Fibroblast of skin of right biceps (primary cell): ENCODE measurements at regions not wholly inside any gene's neighbourhood (a gene's known extent, or its start where the extent isn't known, plus 50 kb on each side); places are given as distances from the start of the nearest gene placed in this dataset.

Source experiments
- DNase-seq: peaks from one replicate; pipeline ENCODE4 v3.0.0-alpha.2; 2013

DNA sequence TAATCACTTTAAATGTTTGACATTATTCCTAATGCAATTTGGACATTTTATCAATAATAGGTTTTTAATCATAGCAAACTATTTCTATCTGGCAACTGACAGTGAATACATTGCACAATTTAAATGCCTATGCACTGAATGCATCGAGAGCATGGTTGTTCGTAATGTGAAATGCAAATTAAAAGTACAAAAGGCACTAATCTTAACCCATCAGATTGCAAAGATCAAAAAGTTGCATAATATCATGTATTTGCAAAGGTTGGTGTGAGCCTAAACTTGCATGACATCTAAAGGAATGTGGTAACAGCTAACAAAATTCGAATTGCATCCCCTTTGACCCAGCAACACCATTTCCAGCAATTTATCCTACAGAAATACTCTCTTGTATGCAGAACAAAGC lies 469.9 kb upstream of the IRAK1BP1 start:
- peak; percentile 3 for DNase-seq

DNA sequence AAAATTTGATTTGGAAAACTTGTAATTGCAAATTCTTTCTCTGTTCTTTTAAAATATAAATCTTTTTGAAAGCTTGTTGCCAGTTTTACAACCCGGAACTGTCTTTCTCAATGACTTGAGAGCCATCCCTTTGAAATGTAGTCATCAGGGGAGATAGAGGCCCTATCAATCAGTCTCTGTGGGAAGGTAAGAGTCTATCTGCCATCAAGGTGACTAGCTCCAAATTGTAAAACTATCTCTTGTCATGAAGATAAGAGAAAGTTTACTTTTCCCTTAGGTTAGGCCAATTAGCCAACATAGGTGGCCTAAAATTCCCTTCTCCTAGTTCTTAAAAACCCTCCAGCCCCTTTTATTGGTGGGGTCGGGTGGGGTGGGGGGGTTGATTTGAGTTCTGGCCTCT lies 469.1 kb upstream of the IRAK1BP1 start:
- DNase-seq: no peak

DNA sequence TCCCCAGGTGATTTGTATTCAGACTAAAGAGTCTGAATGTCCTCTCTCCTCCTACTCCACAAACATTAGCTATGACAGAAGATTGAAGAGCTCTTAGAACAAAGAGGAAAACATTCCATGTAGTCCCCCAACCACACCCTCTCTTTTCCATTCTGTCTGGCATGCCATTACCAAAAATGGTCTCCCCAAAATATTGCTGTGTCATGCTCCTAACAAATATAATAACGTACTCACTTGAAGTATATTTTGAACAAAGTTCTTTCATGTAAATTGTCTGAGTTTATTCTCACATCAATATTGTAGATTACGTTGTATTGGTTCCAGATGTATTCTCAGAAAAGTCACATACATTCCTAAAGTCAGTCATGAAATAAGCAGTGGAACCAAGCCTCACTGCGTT lies 467.3 kb upstream of the IRAK1BP1 start:
- DNase-seq: peak; percentile 4

DNA sequence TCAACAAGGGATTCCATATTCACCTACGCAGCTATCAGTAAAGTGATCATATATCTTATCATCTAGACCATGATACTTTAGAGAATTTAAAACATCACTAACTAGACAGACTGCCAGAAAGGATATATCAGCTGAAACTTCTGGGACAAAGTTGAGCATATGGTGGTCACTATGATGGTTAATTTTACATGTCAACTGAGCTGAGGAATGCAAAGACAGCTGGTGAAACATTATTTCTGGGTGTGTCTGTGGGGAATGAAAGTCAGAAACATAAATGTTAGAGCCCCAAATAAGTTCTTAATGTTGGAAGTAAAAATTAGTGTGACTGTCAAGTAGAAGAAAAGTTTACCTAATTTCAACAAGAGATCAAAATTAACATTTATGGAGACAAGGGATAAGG lies 440.0 kb upstream of the IRAK1BP1 start:
- no peak for DNase-seq

DNA sequence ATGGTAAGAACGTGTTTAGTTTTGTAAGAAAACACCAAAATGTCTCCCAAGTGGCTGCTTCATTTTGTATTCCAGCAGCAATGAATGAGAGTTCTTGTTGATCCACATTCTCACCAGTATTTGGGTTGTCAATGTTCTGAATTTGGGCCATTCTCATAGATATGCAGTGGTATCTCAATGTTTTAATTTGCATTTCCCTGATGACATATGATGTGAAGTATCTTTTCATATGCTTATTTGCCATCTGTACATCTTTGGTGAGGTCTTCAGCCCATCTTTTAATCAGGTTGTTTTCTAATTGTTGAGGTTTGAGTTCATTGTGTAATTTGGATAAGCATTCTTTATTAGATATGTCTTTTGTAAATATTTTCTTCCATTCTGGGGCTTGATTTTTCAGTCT lies 436.8 kb upstream of the IRAK1BP1 start:
- no peak for DNase-seq

DNA sequence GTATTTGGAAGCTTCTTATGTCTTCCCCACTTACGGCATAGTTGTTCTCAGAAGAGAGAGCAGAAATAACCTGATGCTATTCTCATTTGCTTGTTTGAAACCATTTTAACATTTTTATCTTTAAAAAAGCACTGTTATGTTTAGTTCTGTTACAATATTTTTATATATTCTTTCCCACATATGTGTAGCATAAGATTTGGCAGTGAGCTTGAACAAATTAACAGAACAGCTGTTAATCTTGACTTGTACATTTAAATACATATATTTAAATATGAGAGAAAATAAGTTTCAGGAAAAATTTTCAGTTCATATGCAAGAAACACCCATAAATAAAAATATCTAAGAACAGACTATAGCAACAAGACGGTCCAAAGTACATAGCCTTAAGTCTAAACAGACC lies 431.7 kb upstream of the IRAK1BP1 start:
- DNase-seq: no peak

DNA sequence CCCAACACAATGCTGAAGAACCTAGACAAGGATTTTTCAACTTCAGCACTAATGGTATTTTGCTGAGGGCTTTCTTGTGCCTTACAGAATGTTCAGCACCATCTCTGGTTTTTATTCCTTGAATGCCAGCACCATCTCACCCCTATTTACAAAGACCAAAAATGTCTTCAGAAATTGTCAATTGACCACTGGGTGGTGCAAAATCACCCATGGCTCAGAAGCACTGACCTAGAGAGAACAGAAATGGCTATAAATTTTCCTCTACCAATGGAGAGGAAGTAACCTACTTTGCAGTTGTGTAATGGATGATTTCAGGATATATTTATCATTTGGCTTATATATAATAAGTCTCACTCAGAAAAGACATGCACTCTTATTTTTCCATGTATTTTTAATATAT lies 431.0 kb upstream of the IRAK1BP1 start:
- peak; percentile 15 for DNase-seq

DNA sequence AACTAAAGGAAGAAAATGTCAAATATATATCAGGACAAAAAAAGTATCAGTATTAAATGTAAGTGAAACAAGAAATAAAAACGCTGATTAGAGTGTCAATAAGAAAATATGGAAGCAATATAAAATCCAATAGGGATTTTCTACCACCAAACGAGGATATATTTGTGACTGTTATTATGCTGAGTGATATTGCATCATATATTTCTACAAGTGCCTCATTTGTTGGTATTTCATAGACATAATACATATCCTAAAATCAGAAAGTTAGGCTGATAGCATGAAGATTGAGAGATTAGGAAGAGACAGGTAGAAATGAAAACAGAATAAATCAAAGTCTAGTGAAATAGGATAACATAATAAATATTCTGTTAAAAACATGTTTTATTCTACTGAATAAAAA lies 429.2 kb upstream of the IRAK1BP1 start:
- no peak for DNase-seq

DNA sequence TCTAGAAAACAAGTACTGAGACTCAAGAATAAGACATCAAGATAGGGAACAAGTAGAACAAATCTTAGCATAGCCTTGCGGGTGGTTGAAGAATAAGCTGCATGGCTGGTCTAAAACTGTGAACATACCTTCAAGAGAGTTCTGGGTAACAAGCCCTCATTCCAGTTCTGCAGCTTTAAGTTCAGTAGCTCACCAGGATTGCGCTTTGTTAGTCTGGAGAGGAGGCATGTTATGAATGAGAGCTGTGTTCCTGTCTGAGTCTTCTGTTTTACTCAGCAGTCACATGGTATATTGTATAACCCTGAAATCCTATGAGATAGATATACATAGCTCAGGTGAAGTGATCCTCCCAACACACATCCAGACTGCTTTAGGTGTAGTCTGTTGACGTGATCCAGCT lies 406.6 kb upstream of the IRAK1BP1 start:
- no peak for DNase-seq

DNA sequence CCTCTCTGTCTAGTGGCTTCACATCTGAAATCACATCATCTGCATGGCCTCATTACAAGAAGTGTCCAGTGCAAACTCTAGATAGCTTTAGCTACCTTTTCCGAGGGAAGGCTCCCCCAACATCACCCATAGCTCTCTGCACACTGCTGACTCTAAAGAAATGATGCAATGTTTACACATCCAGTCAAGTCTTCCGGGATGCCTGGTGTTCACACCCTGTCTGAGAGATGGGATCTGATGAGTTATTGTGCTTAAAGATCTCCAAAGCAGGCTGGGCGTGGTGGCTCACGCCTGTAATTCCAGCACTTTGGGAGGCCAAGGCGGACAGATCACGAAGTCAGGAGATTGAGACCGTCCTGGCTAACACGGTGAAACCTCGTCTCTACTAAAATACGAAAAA lies 404.6 kb upstream of the IRAK1BP1 start:
- no peak for DNase-seq

DNA sequence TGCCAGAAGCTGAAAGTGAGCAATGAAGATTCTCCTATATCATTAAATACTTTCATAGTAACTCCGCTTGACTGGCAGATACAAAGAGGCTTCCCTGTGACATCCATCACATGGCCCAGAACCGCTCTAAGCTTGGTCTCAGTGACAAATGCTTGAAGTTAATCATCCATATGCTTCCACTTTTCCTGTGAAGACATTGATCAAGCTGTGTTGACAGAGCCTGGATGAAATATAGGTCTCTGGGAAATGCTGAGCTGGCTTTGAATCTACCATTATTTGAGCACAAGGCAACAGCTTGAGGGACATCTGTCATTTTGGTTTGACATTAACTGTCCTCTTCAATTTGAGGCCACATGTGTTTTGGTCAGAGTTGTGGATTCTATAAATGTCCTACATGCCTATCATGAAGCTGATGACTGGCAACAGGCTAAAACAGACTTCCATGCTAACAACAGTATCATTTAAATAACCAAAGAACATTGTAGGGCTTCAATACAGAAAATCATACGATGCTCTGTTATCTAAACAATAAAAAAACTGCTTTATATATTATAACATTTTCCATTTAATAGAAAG lies 402.2 kb upstream of the IRAK1BP1 start:
- peak; percentile 31 for DNase-seq

DNA sequence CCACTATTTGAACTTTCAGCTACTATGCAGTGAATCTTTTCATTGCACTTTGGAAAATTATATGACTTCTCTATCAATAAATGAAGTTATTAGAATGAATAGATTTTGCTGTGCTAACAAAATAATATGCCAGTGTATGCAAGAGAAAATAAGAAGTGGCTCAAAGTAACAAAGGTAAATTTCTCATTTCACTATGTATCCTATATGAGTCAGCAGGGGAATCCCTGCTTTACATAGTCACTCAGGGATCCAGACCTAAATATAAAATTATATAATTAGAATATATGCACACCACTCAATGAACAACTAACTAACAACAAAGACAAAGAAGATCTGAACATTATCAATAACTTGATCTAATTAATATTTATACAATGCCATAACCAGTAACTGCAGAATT lies 390.8 kb upstream of the IRAK1BP1 start:
- DNase-seq: no peak

DNA sequence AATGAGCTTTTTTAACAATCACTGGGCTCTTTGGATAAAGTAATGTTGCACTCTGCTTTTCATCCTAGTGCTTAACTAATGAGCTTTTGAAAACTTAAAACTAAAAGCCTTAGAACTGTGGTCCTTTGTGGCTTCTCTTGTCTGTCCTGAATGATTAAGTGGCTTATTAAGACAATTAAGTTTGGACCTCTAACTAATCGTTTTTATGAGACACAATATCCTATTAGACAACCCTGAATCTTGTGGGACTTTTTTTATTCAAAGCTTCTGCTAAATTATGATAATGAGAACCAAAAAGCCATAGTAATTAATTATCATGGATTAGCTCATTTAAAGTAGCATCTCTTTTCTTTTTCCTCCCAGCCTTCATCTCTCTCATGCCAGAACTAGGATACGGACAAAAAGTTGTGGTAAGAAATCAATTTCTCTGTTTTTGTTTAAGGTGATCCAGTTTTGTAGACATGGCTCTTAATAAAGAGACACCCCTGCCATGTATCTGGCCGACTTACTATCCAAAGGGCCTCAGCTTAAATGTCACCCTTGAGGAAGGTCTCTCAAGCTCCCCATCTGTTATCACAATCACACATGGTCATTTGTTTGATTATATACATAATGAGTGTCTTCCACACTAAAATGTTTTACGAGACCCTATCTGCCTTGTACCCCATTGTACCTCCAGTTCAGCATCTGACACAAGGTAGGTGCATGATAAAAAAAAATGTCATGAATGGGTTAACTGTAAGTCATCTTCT lies 384.4 kb upstream of the IRAK1BP1 start:
- no peak for DNase-seq

DNA sequence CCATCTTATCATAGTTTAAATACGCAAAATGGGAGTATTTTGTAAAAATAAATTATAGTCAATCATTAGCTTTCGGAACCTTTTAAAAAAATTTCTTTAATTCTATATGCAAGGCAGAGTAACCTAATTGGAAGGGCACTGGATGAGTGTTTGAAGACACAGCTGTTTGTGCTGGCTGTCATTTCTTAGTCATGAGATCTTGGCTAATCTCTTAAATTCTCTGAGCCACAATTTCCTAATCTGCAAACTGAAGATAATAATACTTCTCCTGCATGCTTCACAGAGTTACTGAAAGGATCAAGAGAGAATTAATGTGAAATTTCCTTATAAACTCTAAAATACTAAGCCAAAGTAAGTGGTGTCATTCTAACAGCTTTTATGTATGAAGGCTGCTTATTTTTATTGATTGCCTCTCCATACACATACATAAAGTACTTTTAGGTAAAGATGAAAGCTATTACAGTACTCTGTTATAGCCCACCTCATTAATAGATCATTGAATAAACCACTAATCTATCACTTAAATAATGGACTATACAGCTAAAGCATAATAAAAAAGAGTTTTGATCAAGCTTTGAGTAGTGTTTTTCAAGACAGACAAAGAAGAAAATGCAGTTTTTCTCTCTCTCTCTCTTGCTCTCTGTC lies 383.7 kb upstream of the IRAK1BP1 start:
- DNase-seq: peak; percentile 23

DNA sequence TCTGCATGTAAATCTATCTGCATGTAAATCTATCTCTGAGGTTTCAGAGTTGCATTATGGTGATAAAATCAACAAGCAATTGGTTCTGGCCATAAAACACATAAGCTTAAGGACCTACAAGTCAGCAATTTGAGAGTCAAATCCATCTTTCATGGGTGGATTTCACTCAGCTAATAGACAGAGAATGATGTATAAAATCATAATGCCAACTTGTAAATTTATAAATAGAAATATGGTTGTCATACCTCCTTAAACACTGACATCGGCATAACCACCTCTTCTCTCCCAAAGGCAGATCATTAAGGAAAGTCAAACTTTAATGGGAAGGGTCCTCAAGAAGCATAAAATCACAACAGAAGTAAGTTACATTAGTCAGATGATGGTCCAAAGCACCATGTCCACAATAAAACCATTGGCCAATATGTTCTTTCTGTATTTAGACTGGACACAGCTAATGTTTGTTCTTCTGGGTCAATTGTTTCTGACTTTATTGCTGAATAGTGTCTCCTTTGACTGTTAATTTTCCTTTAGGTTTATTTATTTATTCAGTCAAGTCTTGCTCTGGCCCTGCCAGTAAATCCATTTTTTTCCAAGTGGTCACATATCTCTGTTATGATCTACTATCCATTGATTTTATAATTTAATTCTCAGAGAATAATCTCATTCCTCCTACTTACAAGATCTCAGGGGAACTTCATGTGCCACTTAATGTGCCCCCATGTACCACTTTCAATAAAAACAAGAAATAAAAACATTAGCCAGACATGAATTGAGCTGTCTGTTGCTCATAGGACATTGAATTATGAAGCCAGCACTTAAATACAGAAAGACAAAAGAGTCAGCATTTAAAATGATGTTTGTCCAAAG lies 382.9 kb upstream of the IRAK1BP1 start:
- no peak for DNase-seq

DNA sequence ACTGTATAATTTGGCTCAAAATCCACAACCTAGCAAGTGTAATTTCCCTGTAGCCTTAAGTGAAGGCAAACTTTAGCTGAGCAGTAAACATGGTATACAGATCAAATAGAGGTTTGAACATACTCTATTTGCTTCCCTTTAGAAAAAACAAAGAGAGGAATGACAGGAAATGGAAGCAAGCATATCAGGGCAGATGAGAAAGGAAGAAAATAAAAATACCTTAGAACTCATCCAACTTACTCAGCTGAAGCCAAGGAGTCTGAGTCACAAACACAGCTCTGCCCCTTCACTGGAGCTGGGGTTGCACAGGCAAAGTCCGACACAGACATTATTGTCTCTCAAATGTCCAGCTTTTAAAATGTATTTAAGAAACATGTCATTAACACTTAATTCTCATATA lies 379.9 kb upstream of the IRAK1BP1 start:
- peak; percentile 56 for DNase-seq

DNA sequence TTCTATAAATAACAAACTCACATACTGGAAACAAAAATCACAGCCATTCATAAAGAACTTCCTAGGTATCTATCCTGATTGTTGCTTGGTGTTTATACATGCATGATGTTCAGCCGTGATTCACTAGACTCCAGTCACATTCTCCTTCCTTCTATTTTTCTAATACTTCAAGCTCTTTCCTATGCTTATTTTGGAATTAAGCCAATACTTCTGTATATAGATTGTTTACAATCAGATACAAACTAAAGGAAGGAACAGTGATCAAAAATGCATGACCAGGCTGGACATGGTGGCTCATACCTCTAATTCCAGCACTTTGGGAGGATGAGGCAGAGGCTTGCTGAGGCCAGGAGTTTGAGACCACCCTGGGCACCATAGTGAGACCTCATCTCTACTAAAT lies 377.5 kb upstream of the IRAK1BP1 start:
- DNase-seq: peak; percentile 39

DNA sequence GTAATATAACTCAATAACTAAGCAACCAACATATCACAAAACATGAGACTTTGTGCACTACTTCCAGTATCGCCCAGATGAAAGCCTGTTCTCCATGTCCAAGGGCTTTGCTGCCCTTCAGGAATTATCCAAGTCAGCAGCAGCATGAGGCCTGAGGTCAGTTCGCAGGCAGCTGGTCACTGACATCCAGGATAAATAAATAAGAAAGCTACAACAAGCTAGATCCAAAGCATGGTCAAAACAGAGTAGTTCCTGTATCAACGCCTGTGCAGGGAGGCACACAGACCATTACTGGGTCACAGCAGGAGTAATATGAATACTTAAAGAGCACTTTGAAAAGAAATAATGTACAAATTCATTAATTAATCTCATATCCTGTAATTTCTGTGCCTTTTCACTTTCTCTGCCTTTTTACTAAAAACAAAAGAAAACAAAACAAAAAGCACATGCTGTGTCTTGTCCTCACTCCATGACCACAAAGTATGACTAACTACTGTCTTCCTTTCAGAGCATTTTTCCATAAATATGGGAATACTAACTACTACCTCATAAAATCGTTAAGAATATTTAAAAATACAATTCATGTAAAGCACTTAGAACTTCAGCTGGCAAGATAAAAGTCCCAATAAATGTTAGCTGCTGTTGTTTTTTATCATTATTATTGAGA lies 374.9 kb upstream of the IRAK1BP1 start:
- peak; percentile 37 for DNase-seq

DNA sequence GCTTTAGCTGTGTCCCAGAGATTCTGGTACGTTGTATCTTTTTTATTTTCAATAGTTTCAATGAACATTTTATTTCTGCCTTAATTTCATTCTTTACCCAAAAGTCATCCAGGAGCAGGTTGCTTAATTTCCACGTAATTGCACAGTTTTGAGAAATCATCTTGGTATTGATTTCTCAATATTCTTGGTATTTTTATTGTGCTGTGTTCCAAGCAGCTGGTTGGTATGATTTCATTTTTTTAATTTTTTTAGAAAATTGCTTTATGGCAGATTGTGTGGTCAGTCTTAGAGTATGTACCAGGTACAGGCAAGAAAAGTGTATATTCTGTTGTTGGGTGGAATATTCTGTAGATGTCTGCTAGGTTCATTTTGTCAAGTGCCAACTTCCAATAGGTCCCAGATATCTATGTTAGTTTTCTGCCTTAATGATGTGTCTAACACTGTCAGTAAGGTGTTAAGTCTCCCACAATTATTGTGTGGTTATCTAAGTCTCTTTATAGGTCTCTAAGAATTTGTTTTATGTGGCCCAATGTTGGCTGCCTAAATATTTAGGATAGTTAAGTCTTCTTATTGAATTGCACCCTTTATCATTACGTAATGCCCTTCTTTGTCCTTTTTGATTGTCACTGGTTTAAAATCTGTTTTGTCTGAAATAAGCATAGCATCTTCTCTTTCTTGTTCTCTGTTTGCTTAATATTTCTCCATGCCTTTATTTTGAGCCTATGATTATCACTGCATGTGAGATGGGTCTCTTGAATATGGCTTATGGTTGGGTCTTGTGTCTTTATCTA lies 366.9 kb upstream of the IRAK1BP1 start:
- DNase-seq: no peak

DNA sequence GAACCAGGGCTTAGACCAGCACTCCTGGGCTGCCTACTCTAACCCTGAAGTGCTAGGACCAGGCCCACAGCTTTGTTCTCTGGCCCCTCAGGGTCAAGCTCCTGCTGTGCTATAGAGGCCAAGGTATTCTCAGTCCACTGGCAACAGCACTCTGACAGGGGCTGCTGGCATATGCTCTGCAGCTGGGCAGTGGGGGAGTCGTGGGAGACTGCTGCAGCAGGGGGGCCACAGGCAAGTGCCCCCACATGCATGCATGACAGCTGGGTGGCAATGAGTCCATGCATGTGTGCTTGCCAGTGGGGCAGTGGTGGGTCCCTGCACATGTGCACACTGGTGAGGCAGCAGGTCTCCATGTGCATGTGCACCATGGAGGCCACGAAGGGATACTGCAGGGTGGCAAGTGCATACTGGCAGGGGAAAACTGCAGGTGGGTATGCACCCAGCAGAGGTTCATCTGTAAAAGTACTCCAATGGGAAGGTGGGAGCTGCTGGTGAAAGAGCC lies 364.9 kb upstream of the IRAK1BP1 start:
- no peak for DNase-seq

DNA sequence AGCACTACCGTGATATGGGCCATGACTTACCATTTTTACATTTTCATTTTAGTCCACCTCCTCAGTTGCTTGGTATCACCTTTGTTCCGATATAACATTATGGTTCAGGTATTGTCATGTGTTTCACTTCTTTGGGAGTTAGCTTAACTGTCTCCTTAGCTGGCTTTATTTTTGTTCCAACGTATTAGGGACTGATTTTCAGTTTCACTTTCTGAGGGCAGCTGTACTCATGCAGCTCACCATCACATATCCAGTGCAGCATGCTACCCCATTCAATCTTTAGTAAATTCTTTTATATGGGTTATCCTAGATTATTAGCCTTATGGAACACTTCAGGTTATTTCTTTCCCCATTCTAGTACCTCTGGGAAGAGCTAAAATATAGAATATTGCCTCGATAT lies 362.2 kb upstream of the IRAK1BP1 start:
- DNase-seq: no peak

DNA sequence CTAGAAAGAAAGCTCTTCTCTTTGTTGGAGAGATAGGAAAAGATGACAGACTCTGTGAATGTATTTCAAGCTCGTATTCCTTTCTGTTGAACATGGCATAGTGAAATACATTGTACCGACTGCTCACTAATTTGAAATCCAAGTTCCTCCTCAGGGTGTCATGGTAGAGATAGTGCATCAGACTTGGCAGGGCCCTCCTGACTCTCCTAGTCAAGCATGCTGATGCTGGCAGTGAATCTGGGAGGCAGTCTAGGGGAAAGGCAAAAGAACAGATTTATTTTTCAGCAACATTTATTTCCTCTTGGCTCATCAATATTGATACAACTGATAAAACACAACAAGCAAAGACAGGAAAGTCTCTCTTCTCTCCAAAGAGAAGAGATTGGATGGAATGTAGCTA lies 356.3 kb upstream of the IRAK1BP1 start:
- no peak for DNase-seq
